ENCODE measurements at regions not wholly inside any gene's neighbourhood (a gene's known extent, or its start where the extent isn't known, plus 50 kb on each side); places are given as distances from the start of the nearest gene placed in this dataset.
"Not testable (repeated sequence)": the region's sequence is repeated elsewhere in the genome, so short reads cannot be mapped to it uniquely, and the experiment has no call there.

DNA sequence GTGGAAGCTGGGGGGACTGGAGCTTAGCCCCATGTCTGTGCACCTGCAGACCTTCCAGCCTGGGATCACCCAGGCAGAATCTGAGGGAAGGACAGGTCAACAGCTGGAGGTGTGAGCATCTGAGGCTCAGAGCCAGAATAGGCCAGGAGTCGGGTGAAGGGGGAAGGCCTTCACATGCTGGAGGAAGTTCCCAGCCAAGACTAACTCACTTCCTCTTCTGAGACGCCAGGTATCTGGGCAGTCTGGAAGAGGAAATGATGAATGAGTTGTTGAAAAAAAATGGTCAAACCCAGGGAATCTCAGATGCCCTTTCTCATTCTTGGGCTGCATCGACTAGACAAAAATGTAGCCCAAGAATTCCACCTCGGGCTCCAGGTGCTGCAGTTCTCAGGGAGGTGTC is 73.6 kb upstream of the TIAM2 start:
- DNase-seq (ENCODE audit: low read depth), result peak; percentile 73

DNA sequence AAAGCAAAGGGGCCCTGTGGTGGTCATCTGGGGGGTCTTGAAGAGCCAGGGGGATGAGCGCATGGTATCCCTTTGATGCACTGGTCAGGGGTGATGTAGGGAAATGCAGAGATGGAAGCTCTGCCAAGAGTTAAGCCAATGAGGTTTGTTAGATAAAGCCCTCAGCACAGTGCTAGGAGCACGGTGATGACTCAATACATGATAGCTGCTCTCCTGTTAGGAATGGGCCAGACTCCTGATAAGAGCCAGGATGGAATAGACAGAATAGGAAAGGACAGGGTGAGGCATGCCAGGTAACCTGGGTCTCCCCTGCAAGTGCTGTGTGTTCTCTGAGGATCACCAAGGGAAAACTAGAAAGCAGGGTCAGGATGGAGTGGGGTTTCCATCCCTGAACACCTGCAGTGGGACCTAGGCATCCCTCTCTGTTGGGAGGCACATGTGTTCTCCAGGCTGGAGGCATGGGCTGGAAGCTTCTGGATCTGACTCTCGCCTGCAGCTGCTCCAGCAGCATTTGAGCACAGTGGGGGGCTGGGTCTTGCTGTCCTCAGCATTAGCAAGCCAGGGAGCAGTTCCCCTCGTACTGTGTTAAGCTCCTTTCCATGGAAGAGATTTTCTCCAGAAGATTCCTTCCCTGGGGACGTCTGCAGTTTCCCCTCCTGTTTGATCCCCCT is 71.8 kb upstream of the TIAM2 start:
- DNase-seq (ENCODE audit: low read depth), result no peak

DNA sequence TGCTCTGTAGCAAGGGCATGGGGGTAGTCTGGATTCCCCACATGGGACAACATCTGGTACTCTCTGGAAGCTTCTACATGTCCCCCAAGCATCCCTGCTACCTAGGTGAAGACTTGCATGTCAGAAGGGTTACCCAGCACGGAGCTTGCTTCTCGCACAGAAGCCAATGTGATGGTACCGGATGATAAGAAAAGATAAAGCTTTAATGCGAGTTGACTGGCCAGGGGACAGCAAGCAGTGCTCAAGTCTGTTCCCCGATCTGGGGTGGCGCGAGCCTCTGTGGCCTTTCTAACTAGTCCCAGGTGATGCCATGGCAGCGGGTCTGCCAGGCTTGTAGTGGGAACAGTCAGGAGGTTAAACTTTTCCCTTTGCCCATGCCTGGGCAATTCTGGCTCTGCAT is 70.0 kb upstream of the TIAM2 start:
- DNase-seq (ENCODE audit: low read depth), result no peak

DNA sequence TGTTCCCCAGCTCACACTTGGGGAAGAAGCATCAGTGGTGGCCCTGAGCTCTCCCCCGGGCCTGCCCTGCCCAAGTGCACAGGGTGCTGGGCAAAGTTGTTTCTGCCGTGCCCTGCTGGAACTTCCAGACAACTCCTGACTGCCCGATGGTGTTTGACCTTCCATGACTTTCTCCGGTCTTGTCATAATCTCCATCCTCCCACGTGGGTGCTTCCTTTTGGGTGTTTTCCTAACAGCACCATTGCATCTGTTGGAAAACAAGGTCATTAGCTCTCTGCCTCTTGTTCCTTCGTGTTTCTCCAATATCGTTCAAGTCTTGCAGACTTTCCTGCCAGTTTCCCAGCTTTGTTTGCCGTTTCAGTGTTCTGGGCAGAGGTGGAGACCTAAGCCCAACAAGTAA is 68.7 kb upstream of the TIAM2 start:
- no peak for DNase-seq (ENCODE audit: low read depth)

DNA sequence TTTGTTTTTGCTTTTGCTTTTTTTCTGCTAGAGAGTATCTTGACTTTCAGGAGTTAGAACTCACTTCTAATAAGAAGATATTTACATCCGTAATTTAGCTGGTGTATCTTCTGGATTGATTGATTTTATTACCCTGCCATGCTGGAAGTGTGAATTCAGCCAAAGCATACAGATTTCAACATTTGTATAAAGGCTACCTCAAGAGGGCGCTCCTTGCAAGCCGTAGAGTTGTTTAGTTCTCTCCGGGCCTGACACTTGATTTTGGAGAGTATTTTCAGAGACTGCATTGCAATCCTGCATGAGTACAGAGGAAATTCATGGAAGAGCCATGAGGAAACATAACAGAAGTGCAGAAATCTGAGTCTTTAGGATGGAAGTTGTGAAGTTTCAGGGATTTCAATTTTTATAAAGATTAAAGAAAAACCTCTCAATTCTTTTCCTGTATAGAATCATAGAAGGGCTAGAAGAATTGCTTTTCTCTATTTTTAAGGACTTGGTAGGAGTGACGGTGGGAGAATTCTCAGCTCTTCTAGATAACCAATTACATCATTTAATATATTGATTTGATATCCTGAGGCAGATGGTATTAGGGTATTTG is 66.7 kb upstream of the TIAM2 start:
- peak; percentile 76 for DNase-seq (ENCODE audit: low read depth)

DNA sequence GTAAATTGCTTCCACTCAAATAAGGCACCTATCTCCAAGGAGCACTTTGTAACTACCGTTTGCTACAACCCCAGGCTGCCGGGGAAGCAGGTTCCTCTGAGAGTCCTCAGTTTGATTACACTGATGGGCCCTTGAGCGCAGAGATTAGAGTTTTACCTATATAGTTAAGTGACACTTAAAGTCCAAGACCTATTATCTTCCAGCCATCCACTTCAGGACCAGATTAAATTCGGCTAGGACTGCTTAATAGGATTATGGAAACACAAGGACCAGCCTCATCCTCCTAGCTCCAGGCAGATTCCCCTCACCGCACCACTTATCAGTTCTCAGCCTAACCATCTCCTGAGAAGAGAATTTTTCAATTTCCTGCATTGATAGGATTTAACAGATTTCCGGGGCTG is 64.7 kb upstream of the TIAM2 start:
- DNase-seq (ENCODE audit: low read depth), result no peak

GRCh38 chr6:154931711-154932424 is 63.2 kb upstream of the TIAM2 start:
- DNase-seq (ENCODE audit: low read depth), result peak; percentile 56

GRCh38 chr6:154932515-154933027 is 62.5 kb upstream of the TIAM2 start:
- DNase-seq (ENCODE audit: low read depth), result peak; percentile 97

- peak; percentile 58 for DNase-seq (ENCODE audit: low read depth)
Measured at GRCh38 chr6:154933181-154933827, 61.8 kb upstream of the TIAM2 start.

GRCh38 chr6:154937306-154938220 is 57.6 kb upstream of the TIAM2 start:
- DNase-seq (ENCODE audit: low read depth), result no peak

DNA sequence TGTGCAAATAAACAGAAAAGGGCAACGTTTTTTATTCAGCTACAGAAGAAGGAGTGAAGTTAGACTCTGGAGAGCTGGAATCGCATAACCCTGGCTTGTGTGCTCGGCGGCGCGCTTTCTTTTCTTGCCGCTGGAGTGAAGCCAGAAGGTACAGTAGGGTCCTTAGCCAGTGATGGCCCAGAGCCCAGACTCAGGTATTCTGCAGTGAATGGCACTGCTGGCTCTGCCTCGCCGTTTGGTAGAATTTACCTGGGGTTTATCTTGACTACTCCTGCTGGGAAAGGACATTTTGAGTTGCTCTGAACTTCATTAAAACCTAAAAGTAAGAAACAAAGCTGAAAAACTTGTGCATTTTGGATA is 56.9 kb upstream of the TIAM2 start:
- DNase-seq (ENCODE audit: low read depth), result no peak

GRCh38 chr6:154938727-154939285 is 56.3 kb upstream of the TIAM2 start:
- not testable (repeated sequence) for DNase-seq (ENCODE audit: low read depth)

DNA sequence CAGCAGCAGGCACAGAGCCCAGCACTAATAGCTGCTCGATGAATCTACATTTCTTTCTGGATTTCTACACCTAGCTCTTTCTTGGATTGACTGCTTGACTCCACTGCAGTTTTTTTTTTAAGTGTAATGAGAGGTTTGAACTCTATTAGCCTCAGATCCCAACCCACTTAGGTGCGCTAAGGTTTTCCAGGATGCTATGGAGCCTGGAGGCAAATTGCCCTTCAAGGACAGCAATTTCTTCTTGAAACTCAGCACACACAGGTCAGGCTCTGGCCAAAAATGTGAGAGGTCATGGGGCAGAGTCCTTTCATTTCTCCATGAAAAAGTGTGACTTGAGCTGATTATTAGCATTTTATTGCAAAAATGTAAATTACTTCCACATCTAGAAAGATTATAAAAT is 52.3 kb upstream of the TIAM2 start:
- peak; percentile 32 for DNase-seq (ENCODE audit: low read depth)

DNA sequence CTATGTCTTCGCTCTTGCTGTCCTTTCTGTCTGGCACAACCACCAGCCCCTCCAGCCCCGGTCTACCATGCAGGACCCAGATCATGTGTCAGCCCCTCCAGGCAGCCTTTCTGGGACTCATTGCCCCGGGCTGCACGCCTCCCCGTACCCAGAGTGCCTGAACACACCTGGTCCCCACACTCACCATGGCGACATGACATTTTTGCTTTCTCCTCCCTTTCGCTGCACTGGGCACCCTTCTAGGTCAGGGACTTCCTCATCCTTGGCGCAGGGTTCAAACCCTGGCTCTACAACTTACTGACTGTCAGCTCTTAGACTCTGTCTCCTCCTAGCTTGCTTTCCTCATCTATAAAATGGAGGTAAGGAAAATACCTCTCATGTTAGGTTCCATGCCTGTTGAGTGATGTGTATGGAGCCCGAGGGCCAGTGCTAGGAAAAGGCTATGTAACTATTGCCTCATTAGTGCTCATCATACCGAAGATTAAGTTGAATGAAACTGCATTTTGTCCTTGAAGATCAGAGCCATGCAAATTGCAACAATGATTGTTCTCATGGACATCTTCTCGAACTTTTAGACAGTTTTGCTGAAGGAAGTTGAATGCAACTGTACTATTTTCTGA is 49.7 kb upstream of the TIAM2 start:
- no peak for DNase-seq (ENCODE audit: low read depth)

Measured in M059J (cell line).